Upper lobe of left lung (tissue), 4 donors: ENCODE measurements at regions not wholly inside any gene's neighbourhood (a gene's known extent, or its start where the extent isn't known, plus 50 kb on each side); places are given as distances from the start of the nearest gene placed in this dataset.
"Not testable (repeated sequence)": the region's sequence is repeated elsewhere in the genome, so short reads cannot be mapped to it uniquely, and the experiment has no call there.

Experiments
- EP300 ChIP-seq, 4 donors: sonication (generic); formaldehyde crosslinking; IDR thresholded peaks; one replicate each; pipeline ENCODE4 v1.5.1; 2017; ENCODE audit warnings: antibody characterized with exemption in 4 of 4, control low read depth in 2 of 4
- POLR2AphosphoS5 ChIP-seq, 2 donors: sonication (generic); formaldehyde crosslinking; IDR thresholded peaks; one replicate each; pipeline ENCODE4 v1.5.1; 2017; ENCODE audit warnings: antibody characterized with exemption in 2 of 2
- TF ChIP-seq, protein P1 (sequence below), 6 experiments: fragments of 450-650 bp in 4 of 6; fragments of 200-600 bp in 2 of 6; sonication (generic) in 2 of 6; IDR thresholded peaks; one replicate each; pipeline ENCODE4 v1.5.1; 2016 to 2019; ENCODE audit warnings: antibody characterized with exemption in 6 of 6

DNA sequence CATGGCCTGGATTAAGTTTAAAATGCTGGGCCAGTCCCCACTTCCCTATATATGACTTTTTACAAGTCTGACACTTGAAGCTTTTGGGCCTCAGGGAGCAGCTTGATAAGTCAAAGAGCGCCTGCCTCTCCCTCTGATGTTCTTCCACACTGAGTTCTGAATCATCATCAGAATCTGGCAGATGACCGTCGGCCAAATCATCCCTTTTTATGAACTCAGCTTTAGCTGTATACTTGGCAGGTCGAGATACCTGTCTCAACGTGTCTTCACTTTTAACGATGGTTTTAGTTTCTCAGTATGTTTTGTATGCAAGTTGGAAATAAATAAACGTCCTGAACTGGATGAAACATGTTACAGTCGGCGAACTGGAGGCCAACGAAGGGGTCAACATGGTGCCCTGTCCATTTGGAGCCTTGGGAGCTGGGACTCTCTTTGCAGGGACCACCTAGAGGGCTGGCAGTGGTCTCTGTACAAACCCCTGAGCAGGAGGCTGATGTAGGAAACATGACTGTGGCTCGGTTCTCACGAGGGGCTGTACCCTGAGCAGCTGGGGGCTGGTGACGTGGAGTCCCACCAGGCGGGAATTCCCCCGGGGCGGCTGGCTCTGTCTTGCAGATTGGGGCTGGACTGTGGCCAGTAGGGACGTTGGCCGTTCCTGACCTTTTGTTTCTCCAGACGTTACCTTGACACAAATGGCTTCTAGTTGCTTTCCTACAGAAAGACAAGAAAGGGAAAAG is 192.2 kb upstream of the PRKX start:
- TF ChIP-seq, protein P1, sequence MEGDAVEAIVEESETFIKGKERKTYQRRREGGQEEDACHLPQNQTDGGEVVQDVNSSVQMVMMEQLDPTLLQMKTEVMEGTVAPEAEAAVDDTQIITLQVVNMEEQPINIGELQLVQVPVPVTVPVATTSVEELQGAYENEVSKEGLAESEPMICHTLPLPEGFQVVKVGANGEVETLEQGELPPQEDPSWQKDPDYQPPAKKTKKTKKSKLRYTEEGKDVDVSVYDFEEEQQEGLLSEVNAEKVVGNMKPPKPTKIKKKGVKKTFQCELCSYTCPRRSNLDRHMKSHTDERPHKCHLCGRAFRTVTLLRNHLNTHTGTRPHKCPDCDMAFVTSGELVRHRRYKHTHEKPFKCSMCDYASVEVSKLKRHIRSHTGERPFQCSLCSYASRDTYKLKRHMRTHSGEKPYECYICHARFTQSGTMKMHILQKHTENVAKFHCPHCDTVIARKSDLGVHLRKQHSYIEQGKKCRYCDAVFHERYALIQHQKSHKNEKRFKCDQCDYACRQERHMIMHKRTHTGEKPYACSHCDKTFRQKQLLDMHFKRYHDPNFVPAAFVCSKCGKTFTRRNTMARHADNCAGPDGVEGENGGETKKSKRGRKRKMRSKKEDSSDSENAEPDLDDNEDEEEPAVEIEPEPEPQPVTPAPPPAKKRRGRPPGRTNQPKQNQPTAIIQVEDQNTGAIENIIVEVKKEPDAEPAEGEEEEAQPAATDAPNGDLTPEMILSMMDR (IDR thresholded peaks at IDR 0.05): not testable (repeated sequence)
- TF ChIP-seq POLR2AphosphoS5, EP300 (IDR thresholded peaks at IDR 0.05): not testable (repeated sequence)
